ENCODE measurements at regions not wholly inside any gene's neighbourhood (a gene's known extent, or its start where the extent isn't known, plus 50 kb on each side); places are given as distances from the start of the nearest gene placed in this dataset.
"Not testable (repeated sequence)": the region's sequence is repeated elsewhere in the genome, so short reads cannot be mapped to it uniquely, and the experiment has no call there.

DNA sequence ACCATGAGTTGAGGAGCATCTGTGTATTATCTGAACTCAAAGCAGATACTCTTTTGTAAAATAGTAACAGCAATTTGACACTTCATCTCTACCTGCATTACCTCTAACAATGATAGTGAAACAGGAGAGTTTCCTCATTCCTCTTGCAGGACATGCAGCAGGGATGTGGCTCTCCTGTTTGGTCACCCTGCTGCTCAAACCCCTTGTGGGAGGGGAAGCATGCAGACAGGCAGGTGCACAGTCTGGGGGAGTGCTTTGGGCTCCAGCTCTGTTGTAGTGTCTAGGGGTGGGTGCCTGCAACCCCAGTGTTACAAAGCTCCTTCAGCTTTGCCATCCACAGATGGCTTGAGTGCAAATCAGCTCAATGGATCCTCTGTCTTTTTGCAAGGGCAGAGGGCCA is 827.6 kb downstream of the DACH1 start:
- no peak for DNase-seq (ENCODE audit: low read depth, low spot score)

DNA sequence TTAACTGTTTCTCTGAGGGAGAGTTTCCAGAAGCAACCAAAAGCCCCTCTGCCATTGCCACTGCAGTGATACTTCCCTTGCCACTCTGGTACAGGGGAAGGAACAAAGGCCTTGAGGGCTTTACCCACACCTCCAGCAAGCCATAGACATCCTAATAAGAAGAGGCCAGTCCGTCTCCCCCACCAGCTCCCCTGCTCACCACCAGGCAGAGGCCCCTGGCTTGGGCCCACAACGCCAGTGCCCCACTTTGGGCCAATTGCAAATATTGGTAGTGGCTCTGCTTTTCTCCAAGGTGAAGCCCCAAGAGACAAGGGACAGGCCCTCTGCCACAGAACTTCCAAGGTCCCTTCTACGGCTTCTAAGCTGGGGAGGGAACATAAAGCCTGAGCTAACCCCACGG is 833.0 kb downstream of the DACH1 start:
- DNase-seq (ENCODE audit: low read depth, low spot score), result no peak
- H3K4me3 ChIP-seq (ENCODE audit: low read length), result no peak overlapping the region

More for the DNA sequence above, 827.6 kb downstream of the DACH1 start:
- H3K4me3 ChIP-seq (ENCODE audit: low read length), result no peak overlapping the region

DNA sequence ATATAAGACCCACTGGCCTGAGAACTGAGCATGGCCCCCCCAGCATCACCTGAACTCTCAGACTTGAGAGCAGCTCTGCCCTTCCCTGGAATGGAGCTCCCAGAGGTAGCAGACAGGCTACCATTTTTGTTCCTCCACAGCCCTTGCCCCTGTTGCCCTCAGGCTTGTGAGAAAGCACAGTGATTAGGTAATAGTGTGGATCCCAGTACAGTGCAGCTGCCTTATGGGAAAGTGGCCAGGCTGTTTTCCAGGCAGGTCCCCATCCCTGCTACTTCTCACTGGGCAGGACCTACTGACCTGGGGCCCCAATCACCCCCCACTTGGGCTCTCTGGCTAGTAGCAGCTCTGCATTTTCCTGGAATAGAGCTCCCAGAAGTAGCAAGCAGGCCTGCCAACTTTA is 834.0 kb downstream of the DACH1 start:
- DNase-seq (ENCODE audit: low read depth, low spot score), result no peak
- no peak overlapping the region for H3K4me3 ChIP-seq (ENCODE audit: low read length)

DNA sequence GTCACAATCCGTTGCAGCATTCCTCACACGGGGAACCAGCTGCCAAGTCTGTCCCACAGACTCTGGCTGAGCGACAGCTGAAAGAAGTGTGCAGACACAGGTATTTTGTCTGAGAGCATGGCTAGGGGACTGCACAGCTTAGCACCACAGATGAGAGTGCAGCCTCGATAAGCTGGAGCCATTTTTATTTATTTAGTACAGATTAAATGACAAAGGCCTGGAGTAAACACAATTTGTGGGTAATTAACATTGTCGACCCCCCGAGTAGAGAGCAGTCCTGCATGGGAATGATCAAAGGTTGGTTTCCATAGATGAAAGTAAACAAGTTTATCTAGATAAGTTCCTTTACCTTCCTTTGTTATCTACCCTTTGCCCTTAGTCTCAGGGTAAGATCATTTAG is 836.2 kb downstream of the DACH1 start:
- H3K4me3 ChIP-seq (ENCODE audit: low read length), result no peak overlapping the region
- DNase-seq (ENCODE audit: low read depth, low spot score), result no peak

DNA sequence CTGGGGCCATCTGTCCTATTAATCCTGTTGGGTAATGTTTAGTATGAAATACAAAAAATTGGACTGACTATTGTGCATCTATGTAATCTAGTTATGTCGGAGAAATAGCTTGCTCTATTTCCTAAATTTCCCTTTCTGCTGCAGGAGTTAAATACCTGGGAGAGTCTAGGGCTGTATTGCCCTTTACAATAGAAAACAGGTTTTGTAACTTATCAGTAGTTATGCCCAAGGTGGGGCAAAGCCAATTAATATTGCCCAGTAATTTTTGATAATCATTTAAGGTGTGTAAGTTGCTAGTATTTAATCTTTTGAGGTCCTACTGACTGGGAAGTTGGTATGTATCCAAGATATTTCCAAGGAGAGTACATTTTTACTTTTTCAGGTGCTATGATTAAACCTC is 838.1 kb downstream of the DACH1 start:
- no peak for DNase-seq (ENCODE audit: low read depth, low spot score)
- no peak overlapping the region for H3K4me3 ChIP-seq (ENCODE audit: low read length)

DNA sequence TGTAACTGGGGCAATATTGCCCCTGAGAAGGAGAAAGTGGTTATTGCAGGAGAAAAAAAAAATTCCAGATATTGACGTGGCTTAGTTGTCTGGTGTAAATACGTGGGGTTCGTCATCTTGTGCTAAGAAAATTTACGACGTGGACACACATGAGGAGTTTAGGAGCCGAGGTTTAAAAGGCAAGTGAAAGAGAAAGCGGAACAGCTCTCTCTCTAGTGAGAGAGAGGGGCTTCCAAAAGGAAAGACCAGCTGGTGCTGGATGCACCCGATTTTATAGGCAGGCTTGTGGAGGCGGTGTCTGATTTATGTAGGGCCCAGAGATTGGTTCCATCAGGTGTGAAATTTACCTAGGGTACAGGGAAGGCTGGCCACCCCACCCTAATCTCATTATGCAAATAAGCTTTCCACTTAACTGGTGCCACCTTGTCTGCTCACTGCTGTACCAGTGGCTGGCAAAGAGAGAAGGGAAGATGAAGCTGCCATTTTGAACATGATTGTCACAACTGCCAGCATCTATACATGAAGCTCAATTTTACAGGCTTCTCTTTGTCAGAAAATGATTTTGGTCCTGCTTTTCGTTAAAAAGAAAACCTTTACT is 845.1 kb downstream of the DACH1 start:
- no peak overlapping the region for H3K4me3 ChIP-seq (ENCODE audit: low read length)

DNA sequence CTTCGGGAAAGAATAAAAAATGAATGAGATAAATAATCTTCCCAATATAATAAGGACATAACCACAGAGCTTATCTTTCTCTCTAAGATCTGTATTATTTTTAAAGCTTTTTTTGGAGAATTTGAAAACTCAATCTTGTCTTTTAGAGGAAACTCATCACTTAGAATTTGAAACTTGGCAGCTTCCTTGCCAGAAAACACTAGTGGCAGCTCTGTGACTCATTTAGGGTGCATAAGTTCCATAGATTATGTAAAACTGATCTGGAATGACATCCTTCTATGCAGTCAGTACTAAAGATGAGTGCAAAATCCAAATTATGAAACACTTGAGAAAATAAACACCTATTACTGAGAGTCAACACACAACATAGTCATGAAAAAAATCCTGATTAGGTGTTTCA is 848.0 kb downstream of the DACH1 start:
- H3K4me3 ChIP-seq (ENCODE audit: low read length), result no peak overlapping the region
- no peak for DNase-seq (ENCODE audit: low read depth, low spot score)

More for the DNA sequence above, 845.1 kb downstream of the DACH1 start:
- DNase-seq (ENCODE audit: low read depth, low spot score), result no peak

DNA sequence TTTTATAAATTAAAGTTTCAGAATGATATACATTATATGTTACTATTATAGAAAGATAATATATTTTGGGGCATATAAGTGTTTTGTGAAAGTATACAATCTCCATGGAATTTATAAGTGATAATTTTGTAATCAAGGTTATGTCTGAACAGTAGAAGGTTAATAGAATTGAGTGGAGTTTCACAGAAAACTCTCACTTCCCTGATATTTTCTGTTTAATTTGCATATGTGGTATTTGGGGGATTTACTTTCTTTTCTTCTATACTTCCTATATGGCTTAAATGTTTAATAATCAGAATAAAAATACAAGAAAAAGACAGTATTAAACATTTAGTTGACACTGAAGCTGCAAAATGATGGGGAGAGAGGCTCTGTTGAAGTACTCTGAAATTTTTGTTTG is 848.5 kb downstream of the DACH1 start:
- no peak overlapping the region for H3K4me3 ChIP-seq (ENCODE audit: low read length)
- DNase-seq (ENCODE audit: low read depth, low spot score), result no peak

DNA sequence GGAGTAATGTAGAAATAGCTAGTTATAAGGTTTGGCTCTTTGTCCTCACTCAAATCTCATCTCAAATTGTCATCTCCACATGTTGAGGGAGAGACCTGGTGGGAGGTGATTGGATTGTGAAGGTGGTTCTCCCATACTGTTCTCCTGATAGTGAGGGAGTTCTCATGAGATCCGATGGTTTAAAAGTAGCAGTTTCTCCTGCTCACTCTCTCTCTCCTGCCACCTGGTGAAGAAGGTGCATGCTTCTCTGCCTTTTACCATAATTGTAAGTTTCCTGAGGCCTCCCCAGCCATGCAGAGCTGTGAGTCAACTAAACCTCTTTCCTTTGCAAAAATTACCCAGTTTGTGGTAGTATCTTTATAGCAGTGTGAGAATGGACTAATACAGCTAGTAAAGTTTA is 849.4 kb downstream of the DACH1 start:
- no peak for DNase-seq (ENCODE audit: low read depth, low spot score)
- H3K4me3 ChIP-seq (ENCODE audit: low read length), result no peak overlapping the region

DNA sequence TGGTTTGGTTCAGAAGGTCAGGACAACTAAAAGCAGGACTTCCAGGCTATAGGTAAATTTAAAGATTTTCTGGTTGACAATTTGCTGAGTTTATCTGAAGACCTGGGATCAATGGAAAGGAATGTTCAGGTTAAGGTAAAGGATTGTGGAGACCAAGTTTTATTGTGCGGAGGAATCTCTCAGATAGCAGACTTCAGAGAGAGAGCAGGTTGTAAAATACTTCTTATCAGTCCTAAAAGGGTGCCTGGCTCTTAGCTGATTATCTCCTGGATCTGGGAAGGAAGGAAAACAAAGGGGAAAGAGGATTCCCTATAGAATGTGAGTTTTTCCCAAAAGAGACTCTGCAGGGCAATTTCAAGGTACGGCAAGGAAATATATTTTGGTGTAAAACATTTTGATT is 851.5 kb downstream of the DACH1 start:
- no peak for DNase-seq (ENCODE audit: low read depth, low spot score)
- H3K4me3 ChIP-seq (ENCODE audit: low read length), result no peak overlapping the region

DNA sequence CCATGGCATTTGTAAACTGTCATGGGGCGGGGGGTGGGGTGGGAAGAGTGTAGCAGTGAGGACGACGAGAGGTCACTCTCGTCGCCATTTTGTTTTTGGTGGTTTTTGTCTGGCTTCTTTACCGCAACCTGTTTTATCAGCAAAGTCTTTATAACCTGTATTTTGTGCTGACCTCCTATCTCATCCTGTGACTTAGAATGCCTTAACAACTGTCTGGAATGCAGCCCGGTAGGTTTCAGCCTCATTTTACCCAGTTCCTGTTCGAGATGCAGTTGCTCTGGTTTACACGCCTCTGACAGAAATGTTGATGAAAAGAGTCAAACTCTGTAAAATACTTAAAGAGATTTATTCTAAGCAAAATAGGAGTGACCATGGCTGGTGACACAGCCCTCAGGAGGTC is 852.0 kb downstream of the DACH1 start:
- DNase-seq (ENCODE audit: low read depth, low spot score), result no peak
- H3K4me3 ChIP-seq (ENCODE audit: low read length), result no peak overlapping the region

DNA sequence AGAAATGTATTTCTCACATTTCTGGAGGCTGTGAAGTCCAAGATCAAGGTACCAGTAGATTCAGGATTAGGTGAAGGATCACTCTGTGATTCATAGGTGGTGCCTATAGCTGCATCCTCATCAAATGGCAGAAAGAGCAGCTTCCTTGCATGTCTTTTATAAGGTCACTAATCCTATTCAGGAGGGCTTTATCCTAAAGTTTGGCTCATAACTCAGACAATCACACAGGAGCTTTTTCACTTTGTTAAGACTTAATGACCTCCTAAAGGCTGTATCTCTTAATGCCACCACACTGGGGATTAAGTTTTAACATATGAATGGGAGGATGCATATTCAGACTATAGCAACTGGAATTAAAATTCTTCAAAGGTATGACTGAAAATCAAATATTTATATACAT is 861.1 kb downstream of the DACH1 start:
- no peak for DNase-seq (ENCODE audit: low read depth, low spot score)
- H3K4me3 ChIP-seq (ENCODE audit: low read length), result no peak overlapping the region

DNA sequence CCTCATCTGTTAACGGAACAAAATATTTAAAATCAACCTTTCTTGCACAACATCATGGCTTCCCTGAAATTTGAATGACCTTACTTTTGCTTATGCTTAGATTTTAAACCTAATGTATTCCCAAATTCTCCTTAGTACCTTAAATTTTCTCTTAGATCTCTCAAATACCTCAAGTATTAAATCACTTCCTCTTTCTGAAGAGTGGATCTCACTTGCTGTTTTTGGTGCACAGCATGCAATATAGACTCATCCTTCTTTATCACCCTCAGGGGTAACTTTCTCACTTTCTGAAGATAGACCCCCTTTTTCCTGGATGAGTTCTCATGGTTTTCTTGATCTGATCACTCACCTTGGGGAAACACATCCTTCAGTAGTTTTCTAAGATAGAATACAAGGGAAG is 871.7 kb downstream of the DACH1 start:
- no peak for DNase-seq (ENCODE audit: low read depth, low spot score)
- no peak overlapping the region for H3K4me3 ChIP-seq (ENCODE audit: low read length)

DNA sequence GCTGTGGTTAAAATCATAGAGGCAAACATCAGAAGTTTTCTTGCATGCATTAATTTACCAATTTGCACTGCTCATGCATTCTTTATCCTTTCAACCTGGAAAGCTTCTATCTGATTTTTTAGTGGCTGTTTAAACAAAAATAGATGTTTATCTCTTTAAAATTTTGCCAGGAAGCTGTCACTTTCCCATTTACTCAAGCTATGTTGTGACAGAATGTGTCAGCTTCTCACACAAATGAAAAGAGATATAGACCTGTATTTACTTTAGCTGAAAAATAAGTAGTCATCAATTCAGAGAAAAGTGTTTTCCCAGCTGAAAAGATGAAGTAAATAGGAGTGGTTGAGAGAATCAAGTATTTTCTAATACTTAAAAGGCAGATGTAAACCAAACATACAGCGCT is 872.8 kb downstream of the DACH1 start:
- no peak overlapping the region for H3K4me3 ChIP-seq (ENCODE audit: low read length)
- DNase-seq (ENCODE audit: low read depth, low spot score), result no peak

DNA sequence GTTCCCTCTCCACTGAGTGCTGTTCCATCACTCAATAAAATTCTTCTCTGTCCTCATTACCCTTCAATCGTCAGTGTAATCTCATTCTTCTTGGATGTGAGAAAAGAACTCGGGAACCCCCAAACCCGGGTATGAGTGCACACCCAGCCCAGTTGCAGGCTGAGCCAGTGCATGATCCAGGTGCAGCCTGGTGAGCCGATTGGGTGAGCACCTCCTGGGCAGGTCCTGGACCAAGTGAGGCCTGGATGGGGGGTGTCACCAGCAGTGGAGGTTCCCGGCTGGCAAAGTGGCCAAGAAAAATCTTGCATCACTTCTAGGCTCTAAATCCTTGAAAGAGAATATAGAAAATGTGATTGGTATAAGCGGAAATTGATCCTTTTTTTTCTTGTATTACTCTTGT is 878.8 kb upstream of the KLHL1 start:
- no peak overlapping the region for H3K4me3 ChIP-seq (ENCODE audit: low read length)
- no peak for DNase-seq (ENCODE audit: low read depth, low spot score)

DNA sequence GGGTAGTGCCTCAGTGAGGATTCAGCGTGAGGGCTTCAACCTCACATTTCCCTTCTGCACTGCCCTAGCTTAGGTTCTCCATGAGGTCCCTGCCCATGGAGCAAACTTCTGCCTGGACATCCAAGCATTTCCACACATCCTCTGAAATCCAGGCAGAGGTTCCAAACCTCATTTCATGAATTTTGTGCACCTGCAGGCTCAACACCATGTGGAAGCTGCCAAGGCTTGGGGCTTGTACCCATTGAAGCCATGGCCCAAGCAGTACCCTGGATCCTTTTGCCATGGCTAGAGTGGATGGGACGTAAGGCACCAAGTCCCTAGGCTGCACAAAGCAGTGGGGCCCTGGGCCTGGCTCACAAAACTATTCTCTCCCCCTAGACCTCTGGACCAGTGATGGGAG is 877.1 kb upstream of the KLHL1 start:
- DNase-seq (ENCODE audit: low read depth, low spot score), result no peak
- no peak overlapping the region for H3K4me3 ChIP-seq (ENCODE audit: low read length)

DNA sequence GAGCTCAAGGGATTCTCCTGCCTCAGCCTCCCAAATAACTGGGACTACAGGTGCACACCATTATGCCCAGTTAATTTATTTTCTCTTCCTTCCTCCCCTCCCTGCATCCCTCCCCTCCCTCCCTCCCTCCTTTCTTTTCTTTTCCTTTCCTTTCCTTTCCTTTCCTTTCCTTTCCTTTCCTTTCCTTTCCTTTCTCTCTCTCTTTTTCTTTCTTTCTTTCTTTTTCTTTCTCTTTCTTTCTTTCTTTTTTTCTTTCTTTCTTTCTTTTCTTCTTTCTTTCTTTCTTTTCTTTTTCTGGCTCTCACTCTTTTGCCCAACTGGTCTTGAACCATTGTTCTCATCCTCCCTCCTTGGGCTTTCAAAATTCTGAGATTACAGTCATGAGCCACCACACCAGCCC is 873.0 kb upstream of the KLHL1 start:
- DNase-seq (ENCODE audit: low read depth, low spot score); H3K4me3 ChIP-seq (ENCODE audit: low read length): not testable (repeated sequence)

DNA sequence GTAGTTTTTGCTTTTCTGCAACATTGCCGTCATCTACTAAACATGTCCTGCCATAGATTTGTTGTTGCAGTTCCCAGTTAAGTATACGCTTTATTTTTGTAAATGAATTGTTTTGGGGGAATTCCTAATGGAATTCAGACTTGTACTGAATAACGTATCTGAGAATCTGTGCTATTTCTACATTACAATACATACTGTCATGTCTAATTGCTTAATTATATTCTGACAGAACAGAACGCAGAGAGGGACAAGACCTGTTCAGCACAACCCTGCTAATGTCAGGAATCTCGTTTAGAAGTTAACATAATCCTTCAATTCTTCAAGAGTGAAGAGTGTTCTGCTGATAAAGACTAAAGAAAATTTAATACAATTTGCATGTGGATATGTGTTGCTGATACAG is 861.1 kb upstream of the KLHL1 start:
- DNase-seq (ENCODE audit: low read depth, low spot score), result no peak
- H3K4me3 ChIP-seq (ENCODE audit: low read length), result no peak overlapping the region

DNA sequence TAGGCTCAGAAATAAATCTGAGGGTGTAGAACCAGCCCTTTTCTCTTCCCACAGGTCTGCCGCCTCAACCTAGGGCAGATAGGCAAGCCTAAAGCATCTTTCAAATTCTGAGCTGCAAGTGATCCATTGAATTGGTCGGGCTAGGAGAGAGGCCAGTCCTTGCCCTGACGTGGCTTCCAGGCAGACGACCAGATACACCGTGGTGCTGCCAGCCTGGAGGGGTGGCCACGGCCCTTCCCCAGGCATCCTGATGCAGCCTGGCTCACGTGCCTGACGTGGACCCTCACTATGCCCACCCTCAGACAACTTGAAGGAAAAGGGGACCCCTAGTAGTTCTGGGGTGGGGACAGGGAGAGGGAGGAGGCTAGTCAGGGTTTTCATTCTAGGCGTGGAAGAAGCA is 859.3 kb upstream of the KLHL1 start:
- no peak for DNase-seq (ENCODE audit: low read depth, low spot score)
- no peak overlapping the region for H3K4me3 ChIP-seq (ENCODE audit: low read length)

DNA sequence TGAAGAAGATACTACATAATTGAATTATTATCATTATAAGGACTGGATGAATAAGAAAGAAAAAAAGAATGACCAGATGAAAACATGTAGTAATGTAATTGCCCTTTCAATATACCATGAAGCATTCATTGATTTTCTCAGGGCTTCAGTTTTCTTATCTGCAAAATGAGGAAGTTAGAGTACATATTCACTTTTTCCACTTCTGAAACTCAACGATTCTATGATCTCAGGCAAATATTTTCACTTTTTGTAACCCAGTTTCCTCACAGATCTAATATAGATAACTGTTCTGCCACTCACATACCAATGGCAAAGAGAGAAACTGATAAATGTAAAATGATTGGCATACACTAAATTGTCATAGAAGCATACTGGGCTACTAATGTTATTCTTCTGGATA is 856.6 kb upstream of the KLHL1 start:
- DNase-seq (ENCODE audit: low read depth, low spot score), result no peak
- no peak overlapping the region for H3K4me3 ChIP-seq (ENCODE audit: low read length)

DNA sequence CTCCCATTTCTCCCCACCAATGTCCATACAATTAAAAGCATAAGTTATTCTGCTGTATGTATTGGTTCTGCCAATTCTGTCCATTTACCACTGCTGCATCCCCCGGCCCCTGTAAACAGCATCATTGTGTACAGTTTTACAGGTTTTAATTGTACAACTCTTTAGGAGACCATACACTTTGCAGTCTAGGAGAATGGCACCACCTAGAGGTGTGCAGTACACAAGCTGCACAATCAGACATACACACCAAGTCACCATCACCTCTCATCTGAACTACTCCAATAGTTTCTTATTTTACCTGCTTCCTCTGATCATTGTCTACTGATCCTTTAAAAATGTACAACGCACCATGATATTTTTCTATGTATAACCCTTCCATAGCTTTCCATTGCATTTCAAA is 855.9 kb upstream of the KLHL1 start:
- peak; percentile 1 for DNase-seq (ENCODE audit: low read depth, low spot score)
- H3K4me3 ChIP-seq (ENCODE audit: low read length), result no peak overlapping the region

Measured in Jurkat, Clone E6-1 (cell line).